ENCODE measurements at regions not wholly inside any gene's neighbourhood (a gene's known extent, or its start where the extent isn't known, plus 50 kb on each side); places are given as distances from the start of the nearest gene placed in this dataset.
"Not testable (repeated sequence)": the region's sequence is repeated elsewhere in the genome, so short reads cannot be mapped to it uniquely, and the experiment has no call there.

GRCh38 chr3:69688400-69688799, 50.9 kb upstream of the MITF start:
- no peak for DNase-seq

GRCh38 chr3:69687641-69688040, 51.6 kb upstream of the MITF start:
- no peak for DNase-seq

GRCh38 chr3:69686056-69686455, 53.2 kb upstream of the MITF start:
- no peak for DNase-seq

GRCh38 chr3:69684309-69684961, 54.8 kb upstream of the MITF start:
- DNase-seq, result no peak

GRCh38 chr3:69683082-69683806, 56.0 kb upstream of the MITF start:
- no peak for DNase-seq

- DNase-seq, result not testable (repeated sequence)
Observed at GRCh38 chr3:69677456-69677855, 61.8 kb upstream of the MITF start.

GRCh38 chr3:69675786-69676530, 63.3 kb upstream of the MITF start:
- no peak for DNase-seq

GRCh38 chr3:69674752-69675151, 64.5 kb upstream of the MITF start:
- no peak for DNase-seq

GRCh38 chr3:69671082-69671952, 67.9 kb upstream of the MITF start:
- peak; percentile 73 for DNase-seq

GRCh38 chr3:69669070-69669469, 70.2 kb upstream of the MITF start:
- no peak for DNase-seq

GRCh38 chr3:69665026-69665737, 74.1 kb upstream of the MITF start:
- peak; percentile 44 for DNase-seq

GRCh38 chr3:69660631-69661030, 78.6 kb upstream of the MITF start:
- no peak for DNase-seq

- peak; percentile 37 for DNase-seq
Observed at GRCh38 chr3:69659180-69659910, 79.9 kb upstream of the MITF start.

GRCh38 chr3:69658514-69659140, 80.6 kb upstream of the MITF start:
- no peak for DNase-seq

GRCh38 chr3:69657030-69657429, 82.2 kb upstream of the MITF start:
- DNase-seq, result not testable (repeated sequence)

- no peak for DNase-seq
Observed at GRCh38 chr3:69651765-69652164, 87.5 kb upstream of the MITF start.

- DNase-seq, result no peak
Observed at GRCh38 chr3:69650066-69650419, 89.2 kb upstream of the MITF start.

- DNase-seq, result no peak
Observed at GRCh38 chr3:69649120-69650065, 89.9 kb upstream of the MITF start.

GRCh38 chr3:69648126-69648525, 91.1 kb upstream of the MITF start:
- no peak for DNase-seq
